ENCODE measurements at regions not wholly inside any gene's neighbourhood (a gene's known extent, or its start where the extent isn't known, plus 50 kb on each side); places are given as distances from the start of the nearest gene placed in this dataset.
"Not testable (repeated sequence)": the region's sequence is repeated elsewhere in the genome, so short reads cannot be mapped to it uniquely, and the experiment has no call there.

DNA sequence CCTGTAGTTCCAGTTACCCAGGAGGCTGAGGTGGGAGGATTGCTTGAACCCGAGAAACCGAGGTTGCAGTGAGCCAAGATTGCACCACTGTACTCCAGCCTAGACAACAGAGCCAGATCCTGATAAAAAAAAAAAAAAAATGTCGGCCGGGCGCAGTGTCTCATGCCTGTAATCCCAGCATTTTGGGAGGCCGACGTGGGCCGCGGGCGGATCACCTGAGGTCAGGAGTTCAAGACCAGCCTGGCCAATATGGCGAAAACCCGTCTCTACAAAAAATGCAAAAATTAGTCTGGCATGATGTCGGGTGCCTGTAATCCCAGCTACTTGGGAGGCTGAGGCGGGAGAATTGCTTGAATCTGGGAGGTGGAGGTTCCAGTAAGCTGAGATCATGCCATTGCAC lies 60.4 kb upstream of the RGPD5 start:
- not testable (repeated sequence) for TF ChIP-seq POLR2AphosphoS5 (IDR thresholded peaks at IDR 0.05; ENCODE audit: insufficient read depth in 1 of 2, low read depth in 1 of 2); POLR2A (IDR thresholded peaks at IDR 0.05)
- TF ChIP-seq, protein P1, sequence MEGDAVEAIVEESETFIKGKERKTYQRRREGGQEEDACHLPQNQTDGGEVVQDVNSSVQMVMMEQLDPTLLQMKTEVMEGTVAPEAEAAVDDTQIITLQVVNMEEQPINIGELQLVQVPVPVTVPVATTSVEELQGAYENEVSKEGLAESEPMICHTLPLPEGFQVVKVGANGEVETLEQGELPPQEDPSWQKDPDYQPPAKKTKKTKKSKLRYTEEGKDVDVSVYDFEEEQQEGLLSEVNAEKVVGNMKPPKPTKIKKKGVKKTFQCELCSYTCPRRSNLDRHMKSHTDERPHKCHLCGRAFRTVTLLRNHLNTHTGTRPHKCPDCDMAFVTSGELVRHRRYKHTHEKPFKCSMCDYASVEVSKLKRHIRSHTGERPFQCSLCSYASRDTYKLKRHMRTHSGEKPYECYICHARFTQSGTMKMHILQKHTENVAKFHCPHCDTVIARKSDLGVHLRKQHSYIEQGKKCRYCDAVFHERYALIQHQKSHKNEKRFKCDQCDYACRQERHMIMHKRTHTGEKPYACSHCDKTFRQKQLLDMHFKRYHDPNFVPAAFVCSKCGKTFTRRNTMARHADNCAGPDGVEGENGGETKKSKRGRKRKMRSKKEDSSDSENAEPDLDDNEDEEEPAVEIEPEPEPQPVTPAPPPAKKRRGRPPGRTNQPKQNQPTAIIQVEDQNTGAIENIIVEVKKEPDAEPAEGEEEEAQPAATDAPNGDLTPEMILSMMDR (IDR thresholded peaks at IDR 0.05) = not testable (repeated sequence)

Data from vagina (tissue), 2 donors.